ENCODE measurements at regions not wholly inside any gene's neighbourhood (a gene's known extent, or its start where the extent isn't known, plus 50 kb on each side); places are given as distances from the start of the nearest gene placed in this dataset.

- no peak overlapping the region for H3K4me3 ChIP-seq (ENCODE audit: low read depth, low read length)
- no peak for TF ChIP-seq CTCF (IDR thresholded peaks at IDR 0.05; ENCODE audit: low read depth, low read length, missing control alignments)
- DNase-seq (ENCODE audit: low read depth), result no peak
Observed at GRCh38 chr4:159768016-159768415, 665.1 kb downstream of the RAPGEF2 start.

- no peak for TF ChIP-seq CTCF (IDR thresholded peaks at IDR 0.05; ENCODE audit: low read depth, low read length, missing control alignments)
- H3K4me3 ChIP-seq (ENCODE audit: low read depth, low read length), result no peak overlapping the region
- DNase-seq (ENCODE audit: low read depth), result no peak
Observed at GRCh38 chr4:159770401-159770800, 667.5 kb downstream of the RAPGEF2 start.

- DNase-seq (ENCODE audit: low read depth), result no peak
- no peak for TF ChIP-seq CTCF (IDR thresholded peaks at IDR 0.05; ENCODE audit: low read depth, low read length, missing control alignments)
- H3K4me3 ChIP-seq (ENCODE audit: low read depth, low read length), result no peak overlapping the region
Observed at GRCh38 chr4:159770969-159771368, 668.1 kb downstream of the RAPGEF2 start.

GRCh38 chr4:159776961-159777360 is 674.1 kb downstream of the RAPGEF2 start:
- no peak for DNase-seq (ENCODE audit: low read depth)
- H3K4me3 ChIP-seq (ENCODE audit: low read depth, low read length), result no peak overlapping the region
- TF ChIP-seq CTCF (IDR thresholded peaks at IDR 0.05; ENCODE audit: low read depth, low read length, missing control alignments), result no peak

- no peak for DNase-seq (ENCODE audit: low read depth)
- TF ChIP-seq CTCF (IDR thresholded peaks at IDR 0.05; ENCODE audit: low read depth, low read length, missing control alignments), result no peak
- no peak overlapping the region for H3K4me3 ChIP-seq (ENCODE audit: low read depth, low read length)
Observed at GRCh38 chr4:159777689-159778088, 674.8 kb downstream of the RAPGEF2 start.

DNA sequence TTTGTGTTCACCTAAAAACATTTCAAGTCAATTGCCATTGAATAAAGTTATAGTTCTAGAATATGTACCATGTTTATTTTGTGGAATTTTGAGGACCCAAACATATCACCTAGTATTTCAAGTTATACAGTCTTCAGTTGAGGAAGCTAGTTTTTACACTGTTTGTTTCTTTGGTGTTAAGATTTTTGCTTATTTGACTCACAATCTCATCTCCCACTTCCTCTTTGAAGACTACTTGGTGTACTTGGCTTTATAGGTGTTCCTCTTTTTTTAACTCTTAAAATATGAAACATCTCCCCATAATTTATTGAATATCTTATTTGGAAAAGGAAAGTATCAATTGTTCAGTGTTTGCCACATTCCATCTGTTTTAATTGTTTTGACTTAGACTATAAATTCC is 675.4 kb downstream of the RAPGEF2 start:
- no peak for TF ChIP-seq CTCF (IDR thresholded peaks at IDR 0.05; ENCODE audit: low read depth, low read length, missing control alignments)
- no peak for DNase-seq (ENCODE audit: low read depth)
- no peak overlapping the region for H3K4me3 ChIP-seq (ENCODE audit: low read depth, low read length)

DNA sequence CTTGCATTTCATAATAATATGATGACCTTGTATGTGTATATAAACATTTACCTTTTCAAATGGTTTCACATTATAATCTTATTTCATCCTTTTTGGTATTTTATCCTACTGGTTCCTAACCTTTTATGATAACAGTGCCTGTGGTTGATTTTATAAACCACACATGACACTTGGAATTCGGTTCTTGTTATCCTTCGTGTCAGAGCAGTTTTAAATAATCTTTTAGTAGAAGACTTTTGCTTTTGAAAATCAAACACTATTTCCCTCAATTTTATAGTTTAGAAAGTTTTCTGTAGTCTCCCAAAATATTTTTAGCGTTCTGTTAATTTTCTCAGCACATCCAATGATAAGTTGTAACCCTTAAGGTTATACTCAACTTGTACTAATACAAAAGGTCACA is 676.8 kb downstream of the RAPGEF2 start:
- no peak overlapping the region for H3K4me3 ChIP-seq (ENCODE audit: low read depth, low read length)
- DNase-seq (ENCODE audit: low read depth), result no peak
- TF ChIP-seq CTCF (IDR thresholded peaks at IDR 0.05; ENCODE audit: low read depth, low read length, missing control alignments), result no peak
